NOMO-1 treated with DMSO at 0.1 percent for 48 hours (cell line): ENCODE measurements at regions not wholly inside any gene's neighbourhood (a gene's known extent, or its start where the extent isn't known, plus 50 kb on each side); places are given as distances from the start of the nearest gene placed in this dataset.
"Not testable (repeated sequence)": the region's sequence is repeated elsewhere in the genome, so short reads cannot be mapped to it uniquely, and the experiment has no call there.

Source experiments
- DNase-seq: peaks from one replicate; lab custom pipeline; 2025; ENCODE audit not compliant: unreplicated experiment; lab: John Stamatoyannopoulos, UW

DNA sequence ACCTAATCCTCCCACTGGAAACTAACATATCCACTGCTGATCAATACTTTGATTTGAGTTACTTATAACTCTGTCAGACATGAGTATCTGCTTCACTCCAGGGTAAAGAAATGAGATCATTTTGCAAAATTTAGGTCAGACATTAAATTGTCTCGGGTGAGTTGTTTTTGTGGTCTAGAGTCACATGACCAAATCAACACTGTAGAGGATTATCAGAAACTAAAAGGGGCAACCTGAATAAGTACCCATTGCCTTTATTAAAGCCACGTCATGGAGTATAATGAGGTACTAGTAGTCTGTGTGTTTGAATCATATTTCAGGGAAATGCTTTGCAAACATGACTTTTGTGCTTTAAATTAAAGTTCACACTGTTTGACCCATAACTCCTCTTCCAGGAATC is 107.7 kb upstream of the ADO start:
- DNase-seq, result no peak

DNA sequence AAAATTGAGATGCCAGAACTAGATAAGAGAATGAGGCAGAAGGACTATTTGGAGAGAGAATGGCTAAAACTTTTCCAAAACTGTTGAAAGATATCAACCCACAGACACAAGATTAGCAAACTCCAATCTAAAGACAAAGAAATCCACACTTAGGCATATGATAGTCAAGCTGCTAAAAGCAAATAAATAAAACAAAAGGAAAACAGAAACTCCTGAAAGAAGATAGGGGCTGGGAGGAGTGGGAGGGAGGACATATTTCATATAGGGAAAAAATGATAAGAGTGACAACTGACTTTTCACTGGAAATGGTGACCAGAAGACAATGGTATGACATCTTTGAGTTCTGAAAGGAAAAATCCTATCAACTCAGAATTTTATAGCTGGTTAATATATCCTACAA is 105.4 kb upstream of the ADO start:
- no peak for DNase-seq

DNA sequence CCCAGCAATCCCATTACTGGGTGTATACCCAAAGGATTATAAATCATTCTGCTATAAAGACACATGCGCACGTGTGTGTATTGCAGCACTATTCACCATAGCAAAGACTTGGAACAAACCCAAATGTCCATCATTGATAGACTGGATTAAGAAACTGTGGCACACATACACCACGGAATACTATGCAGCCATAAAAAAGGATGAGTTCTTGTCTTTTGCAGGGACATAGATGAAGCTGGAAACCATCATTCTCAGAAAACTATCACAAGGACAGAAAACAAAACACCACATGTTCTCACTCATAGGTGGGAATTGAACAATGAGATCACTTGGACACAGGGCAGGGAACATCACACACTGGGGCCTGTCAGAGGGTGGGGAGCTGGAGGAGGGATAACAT is 100.4 kb upstream of the ADO start:
- DNase-seq, result not testable (repeated sequence)

DNA sequence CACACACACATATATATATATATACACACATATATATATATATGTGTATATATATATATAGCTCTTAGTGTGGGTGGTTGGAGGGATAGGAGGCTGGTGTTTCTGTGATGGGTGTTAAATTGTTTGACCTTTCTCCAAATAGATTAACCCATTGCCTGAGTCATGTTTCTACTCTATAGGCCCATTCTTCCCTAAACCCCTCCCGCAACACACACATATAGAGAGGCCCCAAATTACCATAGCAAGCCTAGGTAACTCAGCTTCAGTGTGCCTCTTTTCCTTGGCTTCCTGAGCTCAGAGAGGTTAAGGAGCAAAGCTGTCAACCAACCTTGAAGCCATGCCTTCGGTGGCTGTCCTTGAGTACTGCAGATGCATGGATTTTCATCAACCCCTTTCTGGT is 98.7 kb upstream of the ADO start:
- no peak for DNase-seq

DNA sequence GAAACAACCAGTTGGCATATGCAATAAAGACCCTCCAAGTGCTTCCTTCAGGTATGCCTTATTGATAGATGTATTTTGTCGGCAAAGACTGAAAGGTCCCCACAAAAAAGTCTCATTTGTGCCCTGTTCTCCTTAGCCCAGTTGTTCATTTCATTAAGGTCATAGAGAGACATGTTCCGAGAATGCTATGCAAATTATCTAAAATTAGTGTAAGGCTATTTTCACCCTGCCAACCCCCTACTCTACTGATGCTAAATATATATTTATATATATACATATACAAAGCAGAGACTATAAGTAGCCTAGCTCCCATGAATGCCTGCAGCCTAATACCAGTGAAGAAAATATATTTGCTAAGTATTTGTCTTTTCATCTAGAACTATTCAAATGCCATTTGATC is 96.7 kb upstream of the ADO start:
- no peak for DNase-seq

DNA sequence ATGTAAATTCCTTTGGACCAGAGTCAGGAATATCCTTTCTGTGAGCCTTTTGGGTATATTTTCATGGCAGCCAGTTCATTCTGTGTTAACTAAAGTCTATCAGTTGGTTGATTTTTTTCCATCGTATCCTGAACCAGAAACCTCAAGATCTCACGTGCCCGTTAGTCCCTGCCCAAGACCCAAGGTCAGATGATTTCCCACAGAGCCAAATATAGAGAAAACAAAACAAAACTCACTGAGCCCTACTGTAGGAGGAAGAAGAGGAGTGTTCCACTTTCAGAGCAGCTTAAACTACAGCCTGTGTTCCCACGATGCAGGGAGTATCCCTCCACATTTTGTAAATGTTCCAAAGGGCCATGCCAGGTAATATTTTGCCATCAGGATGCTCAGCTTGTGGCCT is 96.0 kb upstream of the ADO start:
- peak; percentile 48 for DNase-seq

DNA sequence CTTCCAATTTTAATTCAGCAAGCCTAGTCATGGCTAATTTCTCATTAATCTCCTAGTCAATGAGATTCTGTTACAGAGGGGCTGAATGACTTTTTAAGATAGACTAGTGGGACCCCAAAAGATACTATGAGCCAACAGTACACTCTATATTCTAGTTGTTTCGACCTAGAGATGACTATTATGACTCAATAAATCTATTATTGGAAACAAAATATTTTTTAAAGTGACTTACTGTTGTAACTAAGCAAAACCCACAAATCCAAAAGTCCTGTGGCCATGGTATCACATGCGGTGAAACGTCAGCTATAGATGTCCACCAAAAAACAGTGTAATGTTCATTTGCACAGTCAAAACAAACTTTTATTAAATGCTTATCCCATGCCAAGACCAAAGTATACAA is 95.3 kb upstream of the ADO start:
- DNase-seq, result no peak

DNA sequence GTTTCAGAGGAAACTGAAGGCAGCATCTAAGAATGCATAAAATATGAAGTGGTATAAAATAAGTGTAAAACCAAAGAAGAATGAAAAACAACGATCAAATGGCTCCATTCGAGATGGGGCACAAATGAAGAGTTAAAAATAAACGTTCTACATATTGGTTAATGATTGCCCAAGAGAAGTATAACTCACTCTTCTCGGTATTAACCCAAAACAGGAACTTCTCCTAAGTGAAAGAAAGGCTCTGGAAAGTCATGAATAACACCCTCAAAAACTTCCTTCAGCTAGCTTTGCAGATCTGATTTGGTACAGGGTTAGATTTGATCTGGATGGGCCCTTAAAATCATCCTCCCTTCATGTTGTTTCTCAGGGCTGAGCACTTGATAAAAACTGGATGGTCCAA is 94.3 kb upstream of the ADO start:
- peak; percentile 86 for DNase-seq

DNA sequence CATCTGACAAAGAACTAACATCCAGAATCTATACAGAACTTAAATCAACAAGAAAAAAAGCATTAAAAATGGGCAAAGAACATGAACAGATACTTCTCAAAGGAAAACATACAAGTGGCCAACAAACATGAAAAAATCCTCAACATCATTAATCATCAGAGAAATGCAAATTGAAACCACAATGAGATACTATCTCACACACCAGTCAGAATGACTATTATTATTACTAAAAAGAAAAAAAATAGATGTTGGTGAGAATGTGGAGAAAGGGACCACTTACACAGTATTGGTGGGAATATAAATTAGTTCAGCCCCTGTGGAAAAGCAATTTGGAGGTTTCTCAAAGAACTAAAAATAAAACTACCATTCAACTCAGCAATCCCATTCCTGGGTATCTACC is 89.1 kb upstream of the ADO start:
- DNase-seq, result no peak

DNA sequence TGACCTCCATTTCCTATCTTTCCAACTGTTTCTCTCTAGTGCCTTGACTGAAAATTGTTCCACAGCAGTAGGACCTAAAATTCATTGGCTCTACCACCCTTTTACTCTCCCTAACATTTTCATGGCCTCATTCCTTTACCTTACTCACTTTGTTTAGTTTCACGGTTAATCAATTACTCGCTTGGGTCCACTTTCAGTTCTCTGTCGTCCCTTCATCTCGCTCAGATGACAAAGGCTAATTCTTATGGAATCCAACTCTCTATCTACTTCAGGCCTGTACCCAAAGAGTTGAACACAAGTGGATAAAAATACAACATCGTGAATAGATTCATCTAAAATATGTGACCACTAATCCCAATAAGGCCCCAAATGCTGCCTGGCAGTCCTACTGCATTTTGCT is 85.9 kb upstream of the ADO start:
- DNase-seq, result no peak

DNA sequence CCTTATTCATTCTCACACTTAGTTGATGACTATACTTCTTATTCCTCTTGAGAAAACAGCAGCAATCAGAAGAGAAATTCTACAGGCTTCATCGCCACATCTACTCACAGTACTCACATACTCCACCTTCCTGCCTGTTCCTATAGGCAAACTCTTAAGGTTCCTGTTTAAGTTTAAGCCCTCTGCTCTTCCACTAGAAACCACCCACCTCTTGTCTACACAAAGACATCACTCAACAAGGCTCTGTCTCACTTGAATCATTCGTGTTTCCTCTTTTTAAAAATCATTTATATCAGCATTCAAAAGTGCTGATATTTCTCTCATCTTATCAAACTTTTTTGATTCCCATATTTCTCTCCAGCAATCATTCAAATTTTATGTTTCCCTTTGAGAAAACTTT is 85.5 kb upstream of the ADO start:
- peak; percentile 10 for DNase-seq

DNA sequence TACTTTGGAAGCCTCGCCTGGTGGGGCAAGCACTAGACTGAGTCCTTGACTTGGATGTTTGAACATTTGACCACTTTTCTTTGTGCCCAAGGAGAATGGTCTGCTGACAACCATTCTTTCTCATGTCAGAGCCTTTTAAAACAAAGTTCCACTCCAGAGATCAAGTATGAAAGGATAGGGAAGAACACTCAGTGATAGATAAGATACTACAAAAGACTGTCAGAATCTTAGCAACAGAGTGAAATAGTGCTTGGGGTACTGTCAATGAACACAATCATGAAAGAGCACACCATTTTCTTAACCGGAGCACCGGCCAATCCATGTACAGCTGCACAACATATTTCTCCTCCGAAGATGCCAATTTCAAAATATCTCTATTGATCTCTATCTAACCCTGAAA is 82.8 kb upstream of the ADO start:
- no peak for DNase-seq

DNA sequence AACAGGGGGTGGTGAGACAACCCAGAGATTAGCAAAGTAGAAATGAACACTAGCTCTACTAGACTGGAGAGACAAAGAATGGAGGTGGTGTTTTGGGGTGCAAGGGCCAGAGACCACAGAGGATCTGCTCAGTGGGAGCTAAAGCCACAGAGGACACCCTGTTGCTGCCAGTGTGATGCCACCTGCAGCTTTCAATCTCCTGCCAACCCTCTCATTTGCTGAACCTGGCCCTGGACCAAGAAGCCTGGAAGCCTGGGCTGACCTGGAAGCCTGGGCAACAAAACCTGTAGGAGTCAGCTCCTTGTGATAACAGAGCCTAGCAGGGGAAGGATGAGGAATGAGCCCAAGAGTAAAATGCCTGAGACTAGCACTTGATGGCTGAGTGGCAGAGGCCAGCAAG is 81.1 kb upstream of the ADO start:
- DNase-seq, result no peak

DNA sequence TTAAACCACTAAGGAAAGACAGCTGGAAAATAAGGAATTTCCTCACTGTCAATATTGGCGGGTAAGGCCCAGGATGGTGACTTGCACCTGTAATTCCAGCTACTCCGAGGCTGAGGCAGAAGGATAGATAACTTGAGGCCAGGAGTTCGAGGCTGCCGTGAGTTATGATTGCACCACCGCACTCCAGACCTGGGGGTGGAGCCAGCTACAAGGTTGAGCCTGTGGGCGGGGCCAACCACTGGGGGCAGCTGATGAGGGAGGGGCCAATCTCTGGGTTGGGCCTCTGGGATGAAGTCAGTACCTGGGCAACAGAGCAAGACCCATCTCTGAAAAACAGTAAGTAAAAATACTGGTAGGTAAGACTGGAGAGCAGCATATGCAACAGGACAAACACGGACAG is 80.1 kb upstream of the ADO start:
- DNase-seq, result no peak

DNA sequence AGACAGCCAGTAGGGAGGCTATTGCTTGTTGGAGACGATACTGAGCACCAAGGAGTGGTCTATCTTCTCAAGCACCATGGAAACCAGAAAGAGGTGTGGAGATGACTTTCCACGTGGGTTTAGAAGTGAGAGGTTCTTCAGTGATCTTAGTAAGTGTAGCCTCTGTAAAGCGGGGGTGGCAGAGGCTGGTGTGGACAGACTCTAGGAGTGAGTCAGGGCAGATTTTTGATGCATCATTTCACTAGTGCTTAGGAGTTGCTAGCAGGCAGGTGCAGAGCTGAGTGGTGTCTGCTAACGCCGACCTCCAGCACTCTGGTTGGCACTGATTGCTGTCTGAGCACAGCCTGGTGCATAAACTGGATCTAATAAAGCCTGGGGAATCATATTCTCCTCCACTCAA is 78.4 kb upstream of the ADO start:
- DNase-seq, result no peak

DNA sequence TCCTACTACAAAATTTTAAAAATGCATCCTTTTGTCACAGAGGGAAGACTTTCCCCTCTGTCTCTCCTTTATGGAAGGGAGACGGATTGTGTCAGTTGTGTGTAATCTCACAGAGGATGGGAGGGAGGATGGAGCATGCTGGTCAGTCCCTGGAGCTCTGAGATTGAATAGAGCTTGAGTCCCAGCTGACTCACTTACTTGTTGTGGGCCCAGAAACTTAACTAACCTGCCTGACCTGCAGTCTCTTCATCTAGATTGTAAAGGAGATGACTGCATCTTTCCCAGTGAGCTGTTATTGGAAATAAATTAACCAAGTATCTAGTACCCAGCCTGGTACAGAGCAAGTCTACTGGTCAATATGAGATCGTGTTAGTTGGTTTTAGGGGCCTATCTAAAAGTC is 77.9 kb upstream of the ADO start:
- no peak for DNase-seq

DNA sequence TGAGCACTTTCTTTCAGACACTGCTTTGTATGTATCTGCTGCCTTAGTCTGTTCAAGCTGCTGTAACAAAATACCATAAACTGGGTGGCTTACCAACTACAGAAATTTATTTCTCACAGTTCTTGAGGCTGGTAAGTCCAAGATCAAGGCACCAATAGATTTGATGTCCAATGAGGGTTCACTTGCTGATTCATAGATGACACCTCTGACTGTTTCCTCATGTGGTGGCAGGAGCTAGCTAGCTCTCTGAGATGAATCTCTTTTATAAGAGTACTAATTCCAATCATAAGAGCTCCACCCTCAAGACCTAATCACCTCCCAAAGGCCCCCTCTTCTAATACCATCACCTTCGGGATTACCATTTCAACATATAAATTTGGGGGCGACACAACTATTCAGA is 76.6 kb upstream of the ADO start:
- DNase-seq, result no peak

DNA sequence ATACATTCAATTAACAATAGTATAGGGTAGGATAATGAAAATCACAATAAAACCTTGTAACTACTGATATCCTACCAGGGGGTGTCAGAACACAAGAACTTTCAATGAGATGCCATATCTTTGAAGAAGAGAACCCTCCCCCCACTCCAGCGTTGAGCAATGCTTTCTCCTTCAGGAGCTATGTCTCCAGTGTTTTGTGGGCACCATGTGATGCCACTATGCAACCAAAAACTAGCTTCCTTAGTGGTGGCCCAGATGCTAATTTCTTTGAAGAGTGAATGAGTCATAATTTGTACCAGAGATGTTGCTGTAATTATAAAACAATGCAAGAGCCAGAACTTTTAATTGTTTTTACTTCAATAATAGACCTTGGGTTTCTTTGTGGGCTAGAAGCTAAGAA is 76.0 kb upstream of the ADO start:
- peak; percentile 86 for DNase-seq

DNA sequence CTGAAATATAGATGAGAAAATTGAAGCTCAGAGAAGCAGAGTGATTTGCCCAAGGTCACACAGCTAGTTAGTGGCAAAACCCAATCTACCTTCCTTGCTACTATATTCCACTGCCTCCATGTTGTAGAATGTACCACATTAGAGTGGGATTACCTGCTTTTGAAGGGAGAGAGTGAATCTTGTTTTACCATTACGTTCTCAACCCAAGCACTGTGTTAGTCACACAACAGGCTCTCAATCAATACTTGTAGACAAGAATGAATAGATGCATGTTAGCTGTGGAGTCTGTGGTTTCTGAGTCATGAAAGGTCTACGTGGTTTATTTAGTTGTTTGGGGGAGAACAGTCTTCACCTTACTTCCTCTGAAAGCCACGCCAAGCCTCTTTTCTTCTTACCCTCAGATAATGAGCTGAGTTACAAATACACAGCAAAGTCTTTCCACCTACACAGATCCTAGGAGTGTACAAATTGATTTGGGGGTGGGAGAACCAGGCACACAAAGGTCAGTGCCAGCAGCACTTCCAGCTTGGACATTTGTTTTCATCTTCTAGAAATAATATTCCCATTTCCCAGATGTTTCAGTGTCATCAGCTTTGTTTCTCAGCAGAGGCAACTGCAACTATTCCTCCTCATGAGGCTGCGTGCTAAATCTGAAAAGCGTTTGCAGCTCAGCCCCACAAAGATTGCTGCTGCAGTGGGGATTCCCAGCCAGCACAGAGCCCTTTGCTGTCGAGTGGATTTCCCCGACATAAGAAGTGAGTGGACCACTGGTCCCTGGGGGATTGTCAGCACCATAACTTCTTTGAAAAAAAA is 71.5 kb upstream of the ADO start:
- peak; percentile 87 for DNase-seq

DNA sequence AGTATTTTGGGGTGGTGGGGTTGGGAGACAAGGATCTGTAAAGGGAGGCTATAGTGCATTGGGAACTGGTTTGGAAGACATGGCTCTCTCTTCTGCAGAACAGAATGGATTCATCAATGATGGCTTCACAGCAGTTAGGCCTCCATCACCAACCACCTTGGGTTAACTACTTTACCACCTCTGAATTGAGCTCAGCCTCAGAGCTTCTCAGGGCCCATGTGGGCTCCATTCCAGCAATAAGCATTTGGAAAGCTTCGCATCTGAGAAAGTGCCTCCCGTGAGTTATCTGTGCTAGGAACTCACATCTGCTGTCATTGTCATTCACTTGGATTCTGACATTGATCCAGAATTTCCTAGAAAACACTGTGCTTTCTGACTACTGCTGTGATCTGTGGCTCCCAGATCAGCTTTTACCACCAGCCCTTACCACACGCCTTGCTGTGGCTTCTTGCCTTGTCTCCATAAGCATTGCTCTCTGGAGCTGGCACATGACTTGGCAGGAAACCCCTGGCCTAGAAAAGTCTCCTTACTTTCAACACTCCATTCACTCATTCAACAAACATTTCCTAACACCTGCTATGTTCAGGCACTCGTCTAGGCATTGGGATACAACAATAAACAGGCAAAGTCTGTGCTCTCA is 70.7 kb upstream of the ADO start:
- DNase-seq, result no peak

DNA sequence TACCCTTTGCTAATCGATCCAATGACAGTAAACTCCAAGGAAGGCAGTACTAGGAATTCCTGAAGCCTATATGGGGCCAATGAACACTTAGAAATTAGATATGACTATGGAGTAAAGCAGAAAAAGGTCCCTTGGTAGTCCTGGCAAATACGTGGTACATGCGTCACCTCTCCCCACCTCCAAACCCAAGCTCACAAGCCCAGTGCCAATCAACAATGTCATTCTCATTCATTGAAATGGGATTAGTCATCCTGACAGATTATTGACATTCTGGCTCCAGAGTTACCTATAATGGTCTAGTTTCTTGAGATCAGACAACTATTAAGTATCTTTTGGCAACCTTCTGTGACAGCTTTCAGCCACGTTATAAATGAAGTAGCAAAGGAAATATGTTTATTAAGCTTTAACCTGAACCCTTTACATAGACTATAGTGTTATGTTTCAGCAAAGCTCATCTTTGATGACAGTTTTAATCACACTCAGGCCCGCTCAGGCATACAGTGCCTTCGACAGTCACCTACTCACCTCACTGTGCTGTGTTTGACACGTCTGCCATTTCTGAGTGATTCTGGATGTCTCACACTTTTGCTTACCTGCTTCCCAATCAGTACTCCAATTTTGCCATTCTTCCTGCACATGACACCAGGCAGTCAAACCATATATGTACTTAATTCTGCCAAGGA is 69.6 kb upstream of the ADO start:
- DNase-seq, result no peak

DNA sequence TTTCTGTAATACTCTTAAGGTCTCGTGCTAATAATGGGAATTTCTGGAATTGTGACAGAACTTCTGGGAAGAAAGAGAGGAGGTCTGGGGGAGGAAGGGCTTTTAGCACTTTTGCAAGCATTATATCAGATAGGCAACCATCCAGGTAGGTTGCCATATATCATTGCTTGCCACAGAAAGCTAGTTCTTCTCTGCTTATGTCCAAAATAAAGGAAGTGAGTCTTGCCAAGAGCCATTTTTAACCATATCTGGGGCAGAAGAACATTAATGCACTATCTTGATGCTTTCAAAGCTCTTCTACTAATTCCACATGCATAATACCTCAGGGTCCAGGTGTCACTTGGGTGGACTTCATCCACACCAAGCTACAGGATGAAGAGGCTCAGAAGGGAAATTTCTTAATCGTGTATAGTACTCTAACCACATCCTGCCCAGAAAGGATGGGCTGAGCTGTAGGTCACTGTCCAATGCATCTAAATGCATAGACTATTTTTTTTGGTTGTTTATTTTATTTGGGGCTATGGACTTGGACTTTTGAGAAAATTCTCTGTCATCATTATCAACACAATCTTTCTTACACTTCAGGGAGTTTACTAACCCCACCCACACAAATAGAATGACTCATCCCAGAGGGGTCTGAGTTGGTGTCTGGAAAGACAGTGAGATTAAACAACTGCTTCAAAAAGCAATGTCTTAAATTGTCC is 68.9 kb upstream of the ADO start:
- peak; percentile 60 for DNase-seq
